NB4 (cell line): ENCODE measurements at regions not wholly inside any gene's neighbourhood (a gene's known extent, or its start where the extent isn't known, plus 50 kb on each side); places are given as distances from the start of the nearest gene placed in this dataset.

ENCODE experiments used
- MYC ChIP-seq: IDR thresholded peaks from 2 replicates; pipeline ENCODE4 v1.6.1; 2011; ENCODE audit warnings: low read depth, low read length
- POLR2A ChIP-seq: IDR thresholded peaks from 2 replicates; pipeline ENCODE4 v1.6.1; 2011; ENCODE audit warnings: mild to moderate bottlenecking; ENCODE audit not compliant: insufficient read length; ENCODE audit errors: extremely low read depth
- TF ChIP-seq, protein P1 (sequence below): IDR thresholded peaks from one replicate; pipeline ENCODE4 v1.5.1; 2012; ENCODE audit warnings: low read depth, low read length
- TF ChIP-seq, protein P2 (sequence below): IDR thresholded peaks from 2 replicates; pipeline ENCODE4 v1.6.1; 2011; ENCODE audit warnings: low read depth, low read length

GRCh38 chr6:7021301-7021700, 86.5 kb upstream of the RREB1 start:
- TF ChIP-seq, protein P1, sequence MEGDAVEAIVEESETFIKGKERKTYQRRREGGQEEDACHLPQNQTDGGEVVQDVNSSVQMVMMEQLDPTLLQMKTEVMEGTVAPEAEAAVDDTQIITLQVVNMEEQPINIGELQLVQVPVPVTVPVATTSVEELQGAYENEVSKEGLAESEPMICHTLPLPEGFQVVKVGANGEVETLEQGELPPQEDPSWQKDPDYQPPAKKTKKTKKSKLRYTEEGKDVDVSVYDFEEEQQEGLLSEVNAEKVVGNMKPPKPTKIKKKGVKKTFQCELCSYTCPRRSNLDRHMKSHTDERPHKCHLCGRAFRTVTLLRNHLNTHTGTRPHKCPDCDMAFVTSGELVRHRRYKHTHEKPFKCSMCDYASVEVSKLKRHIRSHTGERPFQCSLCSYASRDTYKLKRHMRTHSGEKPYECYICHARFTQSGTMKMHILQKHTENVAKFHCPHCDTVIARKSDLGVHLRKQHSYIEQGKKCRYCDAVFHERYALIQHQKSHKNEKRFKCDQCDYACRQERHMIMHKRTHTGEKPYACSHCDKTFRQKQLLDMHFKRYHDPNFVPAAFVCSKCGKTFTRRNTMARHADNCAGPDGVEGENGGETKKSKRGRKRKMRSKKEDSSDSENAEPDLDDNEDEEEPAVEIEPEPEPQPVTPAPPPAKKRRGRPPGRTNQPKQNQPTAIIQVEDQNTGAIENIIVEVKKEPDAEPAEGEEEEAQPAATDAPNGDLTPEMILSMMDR, result no peak
- TF ChIP-seq MYC, result no peak
- TF ChIP-seq POLR2A, result no peak
- TF ChIP-seq, protein P2, sequence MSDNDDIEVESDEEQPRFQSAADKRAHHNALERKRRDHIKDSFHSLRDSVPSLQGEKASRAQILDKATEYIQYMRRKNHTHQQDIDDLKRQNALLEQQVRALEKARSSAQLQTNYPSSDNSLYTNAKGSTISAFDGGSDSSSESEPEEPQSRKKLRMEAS, result no peak
